Lower leg skin (tissue), 4 donors: ENCODE measurements at regions not wholly inside any gene's neighbourhood (a gene's known extent, or its start where the extent isn't known, plus 50 kb on each side); places are given as distances from the start of the nearest gene placed in this dataset.
"Not testable (repeated sequence)": the region's sequence is repeated elsewhere in the genome, so short reads cannot be mapped to it uniquely, and the experiment has no call there.

ENCODE experiments used
- DNase-seq, 2 donors: peaks; one replicate each; pipeline ENCODE4 v3.0.0-alpha.2; 2019; ENCODE audit warnings: low spot score in 2 of 2
- H3K4me3 ChIP-seq: fragments of 200-600 bp; sonication (generic); 2 replicates; pipeline ENCODE4 v1.5.1; 2017; ENCODE audit warnings: mild to moderate bottlenecking, low read depth; ENCODE audit not compliant: poor library complexity, severe bottlenecking
- POLR2A ChIP-seq, 2 donors: fragments of 450-650 bp; IDR thresholded peaks; one replicate each; pipeline ENCODE4 v1.6.1; 2016 to 2017; ENCODE audit warnings: antibody characterized with exemption in 2 of 2, mild to moderate bottlenecking in 1 of 2, moderate library complexity in 1 of 2
- WGBS, 2 donors: methylation state at CpG; one replicate each; pipeline ENCODE4 v1.1.5; 2018; 5-methylcytosine and 5-hydroxymethylcytosine counted together
- intact Hi-C: fragments of 100-400 bp; cut with DNase I; formaldehyde crosslinking; loops from one replicate; pipeline ENCODE4 v1.15.0; 2023; ENCODE audit warnings: low total_unique reads
- TF ChIP-seq, protein P1 (sequence below), 3 donors: fragments of 450-650 bp; IDR thresholded peaks; one replicate each; pipeline ENCODE4 v1.5.1; 2016; ENCODE audit warnings: antibody characterized with exemption in 3 of 3, mild to moderate bottlenecking in 3 of 3, moderate library complexity in 2 of 3

- H3K4me3 ChIP-seq, result no peak overlapping the region
- DNase-seq, result no peak
- 50% methylated on average over 2 of the region's 2 CpGs for WGBS, 2 donors
- intact Hi-C loops, result no loop called here
- no peak for TF ChIP-seq POLR2A (IDR thresholded peaks at IDR 0.05)
- TF ChIP-seq, protein P1, sequence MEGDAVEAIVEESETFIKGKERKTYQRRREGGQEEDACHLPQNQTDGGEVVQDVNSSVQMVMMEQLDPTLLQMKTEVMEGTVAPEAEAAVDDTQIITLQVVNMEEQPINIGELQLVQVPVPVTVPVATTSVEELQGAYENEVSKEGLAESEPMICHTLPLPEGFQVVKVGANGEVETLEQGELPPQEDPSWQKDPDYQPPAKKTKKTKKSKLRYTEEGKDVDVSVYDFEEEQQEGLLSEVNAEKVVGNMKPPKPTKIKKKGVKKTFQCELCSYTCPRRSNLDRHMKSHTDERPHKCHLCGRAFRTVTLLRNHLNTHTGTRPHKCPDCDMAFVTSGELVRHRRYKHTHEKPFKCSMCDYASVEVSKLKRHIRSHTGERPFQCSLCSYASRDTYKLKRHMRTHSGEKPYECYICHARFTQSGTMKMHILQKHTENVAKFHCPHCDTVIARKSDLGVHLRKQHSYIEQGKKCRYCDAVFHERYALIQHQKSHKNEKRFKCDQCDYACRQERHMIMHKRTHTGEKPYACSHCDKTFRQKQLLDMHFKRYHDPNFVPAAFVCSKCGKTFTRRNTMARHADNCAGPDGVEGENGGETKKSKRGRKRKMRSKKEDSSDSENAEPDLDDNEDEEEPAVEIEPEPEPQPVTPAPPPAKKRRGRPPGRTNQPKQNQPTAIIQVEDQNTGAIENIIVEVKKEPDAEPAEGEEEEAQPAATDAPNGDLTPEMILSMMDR (IDR thresholded peaks at IDR 0.05), result no peak
Measured at GRCh38 chr10:109774121-109774440, 149.2 kb downstream of the XPNPEP1 start.

- WGBS, 2 donors, result 61 to 73% methylated on average over 8 of the region's 8 CpGs
- DNase-seq, result no peak
- intact Hi-C loops, result no loop called here
- TF ChIP-seq POLR2A (IDR thresholded peaks at IDR 0.05), result no peak
- TF ChIP-seq, protein P1 (IDR thresholded peaks at IDR 0.05), result no peak
- no peak overlapping the region for H3K4me3 ChIP-seq
Measured at GRCh38 chr10:109773288-109774120, 149.8 kb downstream of the XPNPEP1 start.

- TF ChIP-seq POLR2A (IDR thresholded peaks at IDR 0.05), result no peak
- TF ChIP-seq, protein P1 (IDR thresholded peaks at IDR 0.05), result no peak
- 10 to 21% methylated on average over 1 of the region's 1 CpG for WGBS, 2 donors
- intact Hi-C loops, result no loop called here
- H3K4me3 ChIP-seq, result no peak overlapping the region
- DNase-seq, result no peak
Measured at GRCh38 chr10:109770663-109771062, 152.6 kb downstream of the XPNPEP1 start.

DNA sequence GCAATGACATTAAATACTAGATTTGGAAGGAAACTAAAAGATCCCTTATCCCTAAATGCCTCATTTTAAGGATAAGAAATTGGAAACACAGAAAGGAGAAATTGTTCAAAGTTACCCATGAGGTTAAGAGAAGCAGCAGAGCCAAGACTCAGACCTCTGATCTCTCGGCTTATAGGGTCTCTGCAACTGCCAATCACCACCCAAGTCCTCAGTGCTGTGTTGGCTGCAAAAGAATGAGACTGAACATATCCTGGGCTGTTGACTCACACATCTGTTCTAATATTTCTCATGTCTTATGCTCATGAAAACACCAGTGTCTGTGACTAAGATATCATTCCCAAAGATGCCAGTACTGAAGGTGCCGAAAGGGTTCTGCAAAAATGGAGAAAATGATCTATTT lies 153.3 kb downstream of the XPNPEP1 start:
- intact Hi-C loops, result no loop called here
- TF ChIP-seq POLR2A (IDR thresholded peaks at IDR 0.05), result no peak
- TF ChIP-seq, protein P1 (IDR thresholded peaks at IDR 0.05), result no peak
- WGBS, 2 donors, result 72 to 78% methylated on average over 2 of the region's 2 CpGs
- H3K4me3 ChIP-seq, result no peak overlapping the region
- no peak for DNase-seq

DNA sequence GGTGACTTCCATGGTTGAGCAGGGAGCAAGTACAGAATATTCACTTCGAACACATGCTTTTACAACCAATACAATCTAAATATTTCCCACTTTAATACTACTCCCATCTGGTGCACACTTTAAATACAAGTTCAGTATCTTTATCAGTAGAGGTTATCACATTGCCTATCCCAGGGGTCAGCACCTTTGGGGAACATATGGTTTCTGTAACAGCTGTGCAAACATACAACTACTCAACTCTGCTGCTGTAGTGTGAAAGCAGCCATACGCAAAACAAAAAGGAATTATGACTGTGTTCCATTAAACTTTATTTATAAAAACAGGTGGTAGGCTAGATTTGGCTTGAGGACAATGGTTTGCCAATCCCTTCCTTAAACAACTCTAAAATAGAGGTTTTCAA lies 157.5 kb downstream of the XPNPEP1 start:
- no peak overlapping the region for H3K4me3 ChIP-seq
- intact Hi-C loops, result no loop called here
- no peak for DNase-seq
- WGBS, 2 donors, result 84 to 87% methylated on average over 2 of the region's 2 CpGs
- TF ChIP-seq POLR2A (IDR thresholded peaks at IDR 0.05), result no peak
- TF ChIP-seq, protein P1 (IDR thresholded peaks at IDR 0.05), result no peak

DNA sequence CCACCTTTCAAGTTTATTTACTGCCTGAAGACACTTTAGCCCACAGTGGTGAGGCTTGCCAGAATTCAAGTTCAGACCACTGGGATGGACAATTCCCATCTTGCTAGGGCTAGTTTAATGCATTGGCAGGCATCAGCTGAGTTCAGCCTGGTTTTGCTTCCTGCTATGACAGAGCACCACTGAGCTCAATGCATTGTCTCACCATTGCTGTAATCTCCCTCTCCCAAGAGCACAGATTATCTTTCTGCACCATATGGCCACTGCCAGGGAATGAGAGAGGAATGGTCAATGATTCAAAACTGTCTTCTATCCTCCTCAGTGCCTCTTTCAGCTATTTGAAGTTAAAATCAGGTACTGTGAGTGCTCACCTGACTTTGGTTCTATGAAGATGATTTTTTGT lies 160.8 kb downstream of the XPNPEP1 start:
- no peak for DNase-seq
- TF ChIP-seq, protein P1 (IDR thresholded peaks at IDR 0.05), result no peak
- TF ChIP-seq POLR2A (IDR thresholded peaks at IDR 0.05), result no peak
- H3K4me3 ChIP-seq, result no peak overlapping the region
- intact Hi-C loops, result no loop called here

GRCh38 chr10:109757670-109758069 lies 165.6 kb downstream of the XPNPEP1 start:
- DNase-seq, H3K4me3 ChIP-seq, intact Hi-C loops: not testable (repeated sequence)
- 64 to 69% methylated on average over 6 of the region's 6 CpGs for WGBS, 2 donors
